GM19395 (cell line): ENCODE measurements at regions not wholly inside any gene's neighbourhood (a gene's known extent, or its start where the extent isn't known, plus 50 kb on each side); places are given as distances from the start of the nearest gene placed in this dataset.

Source experiments
- ATAC-seq: cut with Tn5 transposase; IDR thresholded peaks from one replicate; pipeline ENCODE4 v1.9.1; 2021; ENCODE audit warnings: mild to moderate bottlenecking, moderate library complexity; ENCODE audit not compliant: unreplicated experiment

DNA sequence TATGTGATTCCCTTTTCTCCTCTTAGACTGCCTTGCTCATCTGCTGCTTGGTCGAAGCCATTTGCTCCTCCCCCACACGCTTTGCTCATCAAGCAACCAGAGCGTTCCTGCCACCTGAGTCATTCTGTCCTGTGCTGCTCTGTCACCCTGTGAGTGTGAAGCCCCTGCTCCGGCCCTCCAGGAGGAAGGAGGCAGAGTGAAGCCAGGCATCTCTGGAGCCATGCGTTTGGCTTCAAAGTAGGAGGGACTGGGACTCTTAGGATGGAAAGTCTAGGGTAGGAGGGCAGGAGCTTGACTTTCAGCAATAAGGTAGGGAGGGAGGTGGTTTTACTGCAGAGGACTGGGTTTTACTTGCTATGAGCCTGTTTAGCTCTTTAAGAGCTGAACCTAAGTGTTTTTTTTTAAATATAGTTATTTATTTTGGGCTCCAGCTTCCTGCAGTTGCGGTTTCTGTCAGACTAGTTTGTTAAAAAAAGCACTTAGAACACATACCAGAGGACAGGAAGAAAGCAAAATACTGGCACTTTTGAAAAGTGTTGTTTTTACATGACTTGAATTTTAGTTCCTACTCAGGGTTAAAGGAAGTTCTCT, 63.6 kb downstream of the SPINK2 start:
- peak; percentile 95 for ATAC-seq

DNA sequence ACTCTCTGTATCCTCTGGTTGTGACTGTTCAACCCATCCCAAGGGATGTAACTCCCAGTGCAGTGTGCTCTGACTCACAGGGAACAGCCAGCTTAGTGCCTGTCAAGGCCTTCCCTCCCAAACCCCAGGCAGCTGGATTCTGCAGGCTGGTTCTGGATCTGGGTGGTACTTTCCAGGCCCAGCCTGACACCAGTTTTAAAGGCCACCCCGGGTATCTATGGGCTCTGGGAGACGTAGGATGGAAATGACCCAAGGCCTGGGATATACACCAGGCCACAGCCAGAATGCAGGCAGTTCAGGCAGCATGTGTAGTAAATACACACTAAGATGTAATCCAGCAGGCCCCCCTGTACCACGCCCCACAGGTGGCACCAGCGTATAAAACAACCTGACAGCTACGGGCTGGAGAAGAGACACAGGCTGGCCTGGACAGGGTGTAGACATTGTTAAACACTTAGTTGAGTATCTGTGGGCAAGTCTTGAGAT, 64.2 kb downstream of the SPINK2 start:
- peak; percentile 52 for ATAC-seq

DNA sequence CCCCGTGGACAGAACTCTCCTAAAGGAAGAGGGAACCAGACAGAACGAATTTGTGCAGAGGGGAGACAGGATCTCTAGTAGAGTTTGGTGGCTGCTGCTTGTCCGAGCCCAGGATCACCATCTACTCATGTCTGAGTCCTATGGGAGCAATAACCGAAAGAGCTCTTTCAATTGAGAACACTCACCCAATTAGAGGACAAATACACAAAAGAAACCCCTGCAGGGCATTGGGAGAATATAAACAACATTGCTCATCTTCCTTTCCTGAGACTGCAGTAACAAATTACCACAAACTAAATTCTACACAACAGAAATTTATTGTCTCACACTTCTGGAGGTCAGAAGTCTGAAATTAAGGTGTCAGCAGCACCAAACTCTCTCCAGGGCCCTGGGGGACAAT, 65.6 kb downstream of the SPINK2 start:
- no peak for ATAC-seq

DNA sequence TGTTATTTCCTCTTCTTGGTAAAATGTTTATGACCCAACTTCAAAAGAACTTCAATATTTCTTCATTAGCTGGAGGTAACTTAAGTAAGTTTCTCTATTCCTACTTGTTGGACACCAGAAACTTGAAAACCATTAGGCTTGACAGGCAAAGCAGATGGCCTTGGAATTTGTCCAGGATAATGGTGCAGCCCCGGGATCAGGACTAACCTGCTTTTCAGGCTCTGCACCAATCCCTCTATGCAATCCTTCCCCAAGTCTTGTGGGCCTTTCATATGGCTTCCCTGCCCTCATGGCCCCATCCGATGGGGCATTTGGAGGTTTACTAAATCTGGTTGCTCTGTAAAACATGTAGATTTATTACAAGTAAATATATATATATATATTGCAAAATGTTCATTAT, 68.5 kb downstream of the SPINK2 start:
- no peak for ATAC-seq

DNA sequence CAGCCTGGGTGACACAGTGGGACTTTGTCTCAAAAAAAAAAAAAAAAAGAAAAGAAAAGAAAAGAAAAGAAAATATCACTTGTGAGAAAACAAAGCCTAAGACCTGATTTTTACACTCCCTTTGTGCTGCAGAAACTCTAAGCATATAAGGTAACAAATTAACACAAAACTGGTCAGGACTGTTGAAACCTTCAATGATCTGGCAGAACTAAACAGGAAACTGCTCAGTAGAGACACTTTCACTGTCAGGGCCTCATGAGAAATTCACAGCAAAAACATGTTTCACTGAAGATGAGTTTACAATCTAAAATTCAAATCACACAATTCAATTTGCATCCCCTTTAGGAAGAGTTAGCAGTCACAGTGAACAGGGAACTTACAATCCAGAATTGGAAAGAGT, 69.1 kb upstream of the HOPX start:
- no peak for ATAC-seq

DNA sequence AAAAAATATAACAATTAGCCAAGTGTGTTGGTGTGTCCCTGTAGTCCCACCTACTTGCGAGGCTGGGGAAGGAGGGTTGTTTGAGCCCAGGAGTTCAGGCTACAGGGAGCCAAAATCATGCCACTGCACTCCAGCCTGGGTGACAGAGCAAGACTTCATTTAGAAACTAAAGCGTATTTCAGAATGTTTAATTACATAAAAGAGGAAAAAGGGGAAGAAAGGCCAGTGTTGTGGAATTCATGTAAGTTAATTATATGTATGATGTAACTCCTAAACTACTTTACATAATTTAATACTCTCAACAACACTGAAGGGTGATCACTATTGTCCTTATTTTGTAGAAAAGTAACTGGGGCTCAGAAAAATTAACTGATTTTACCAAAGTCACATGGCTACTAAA, 67.2 kb upstream of the HOPX start:
- ATAC-seq = no peak

DNA sequence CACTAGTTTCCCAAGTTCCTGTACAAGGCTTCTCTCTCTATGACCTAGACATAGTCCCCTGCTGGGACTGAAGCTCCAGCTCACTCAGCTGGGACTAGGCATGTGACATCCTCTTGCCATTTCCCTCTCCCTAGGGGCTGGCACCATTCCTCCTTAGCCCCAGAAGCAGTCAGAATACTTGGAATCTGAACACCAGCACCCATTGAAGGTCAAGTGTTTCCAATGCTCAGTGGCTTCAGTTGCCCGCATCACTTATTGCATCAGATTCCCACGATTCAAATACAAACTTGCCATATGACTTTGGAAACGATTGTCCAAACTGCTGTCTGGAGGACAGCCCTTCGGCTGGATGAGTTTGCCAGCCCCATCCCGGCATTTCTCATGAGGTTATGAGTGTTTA, 65.5 kb upstream of the HOPX start:
- no peak for ATAC-seq

DNA sequence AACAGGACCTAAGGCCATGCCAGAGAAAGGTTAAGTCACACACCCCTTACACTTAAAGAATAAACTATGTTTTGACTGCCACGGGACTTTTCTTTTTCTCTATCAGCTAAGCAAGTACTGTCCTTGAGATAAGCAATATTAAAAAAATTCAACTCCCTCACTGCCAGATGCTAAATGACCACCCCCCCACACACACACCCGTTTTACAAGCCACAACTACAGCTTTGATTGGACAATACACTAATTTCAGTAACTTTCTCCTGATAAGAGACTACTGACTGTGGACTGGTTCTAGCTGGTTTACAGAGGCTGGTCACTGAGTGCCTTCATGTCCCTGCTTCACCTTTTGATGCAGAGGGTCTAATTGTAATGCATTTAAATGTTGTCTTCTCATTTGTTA, 63.9 kb upstream of the HOPX start:
- no peak for ATAC-seq

DNA sequence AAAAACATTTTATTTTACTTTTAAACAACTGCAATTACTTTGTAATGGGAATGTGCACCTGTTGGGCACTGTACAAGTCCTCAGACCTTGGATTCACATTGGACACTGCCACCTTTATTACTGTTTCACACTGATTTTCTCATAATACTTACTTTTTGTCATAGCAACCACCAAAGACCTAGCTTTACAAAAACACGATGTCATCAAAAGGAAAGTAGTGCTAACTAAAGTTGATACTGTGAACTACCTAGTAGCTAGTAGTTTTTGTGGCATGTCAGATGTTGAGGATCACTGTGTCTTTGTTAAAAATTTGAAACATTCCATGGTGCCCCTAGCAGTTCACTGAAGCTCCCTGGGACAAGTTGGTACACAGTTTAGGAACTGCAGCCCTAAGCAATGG, 62.9 kb upstream of the HOPX start:
- no peak for ATAC-seq

DNA sequence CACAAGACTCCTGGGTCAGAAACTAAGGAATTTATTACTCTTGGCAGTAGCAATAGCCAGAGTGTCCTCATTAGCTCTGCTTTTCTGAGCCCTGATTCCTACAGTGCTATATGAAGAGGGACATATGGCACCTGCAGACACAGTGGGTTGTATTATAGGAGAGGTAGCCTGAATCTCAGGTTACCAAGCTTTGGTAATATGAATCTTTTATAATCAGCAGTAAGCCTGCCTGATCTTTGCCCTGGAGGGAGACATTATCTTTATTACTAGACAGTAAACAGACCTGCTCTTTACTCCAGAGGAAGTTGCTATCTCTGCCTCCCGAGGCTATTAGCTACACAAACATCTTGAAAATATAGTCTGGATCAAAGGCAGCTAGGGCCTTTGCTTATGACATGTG, 62.5 kb upstream of the HOPX start:
- ATAC-seq = no peak

DNA sequence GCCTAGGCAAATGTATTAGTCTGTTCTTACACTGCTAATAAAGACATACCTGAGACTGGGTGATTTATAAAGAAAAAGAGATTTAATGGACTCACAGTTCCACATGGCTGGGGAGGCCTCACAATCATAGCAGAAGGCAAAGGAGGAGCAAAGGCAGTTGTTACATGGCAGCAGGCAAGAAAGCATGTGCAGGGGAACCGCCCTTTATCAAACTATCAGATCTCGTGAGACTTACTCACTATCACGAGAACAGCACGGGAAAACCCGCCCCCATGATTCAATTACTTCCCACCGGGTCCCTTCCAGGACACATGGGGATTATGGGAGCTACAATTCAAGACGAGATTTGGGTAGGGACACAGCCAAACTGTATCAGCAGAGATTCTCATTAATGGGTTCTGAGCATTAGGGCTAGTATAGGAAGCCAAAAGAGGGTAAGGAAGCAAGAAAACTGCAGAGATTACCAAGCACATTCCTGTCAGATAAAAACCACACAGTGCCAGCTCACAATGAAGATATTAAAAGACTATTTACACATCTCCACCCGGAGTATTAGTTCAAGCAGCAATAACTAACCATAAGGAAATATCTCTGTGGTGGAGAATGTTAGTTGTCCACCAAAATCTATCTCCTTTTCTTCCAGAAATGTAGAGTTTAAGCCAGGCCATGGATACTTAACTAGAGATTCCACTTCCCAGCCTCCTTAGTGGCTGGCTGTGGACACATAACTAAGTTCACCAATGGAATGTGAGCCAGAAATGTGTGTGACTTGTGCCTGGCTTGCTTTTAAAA, 61.2 kb upstream of the HOPX start:
- ATAC-seq = no peak

DNA sequence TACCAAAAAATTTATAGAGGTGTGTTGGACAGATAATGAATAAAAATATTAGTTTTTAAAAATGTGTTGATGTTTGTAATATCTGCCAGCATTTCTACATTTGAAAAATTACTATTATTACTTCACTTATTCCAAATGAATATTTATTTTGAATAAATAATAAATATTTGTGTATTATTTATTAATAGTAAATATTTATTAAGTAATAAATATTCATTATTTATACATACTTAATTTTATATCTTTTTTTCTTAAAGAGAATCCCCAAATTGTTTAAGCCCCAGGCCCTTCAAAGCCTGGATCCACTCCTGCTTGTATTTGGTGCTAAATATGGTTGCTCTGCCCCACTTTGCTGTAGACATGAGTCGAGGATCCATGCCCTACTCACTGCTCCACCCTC, 60.5 kb upstream of the HOPX start:
- ATAC-seq = no peak

DNA sequence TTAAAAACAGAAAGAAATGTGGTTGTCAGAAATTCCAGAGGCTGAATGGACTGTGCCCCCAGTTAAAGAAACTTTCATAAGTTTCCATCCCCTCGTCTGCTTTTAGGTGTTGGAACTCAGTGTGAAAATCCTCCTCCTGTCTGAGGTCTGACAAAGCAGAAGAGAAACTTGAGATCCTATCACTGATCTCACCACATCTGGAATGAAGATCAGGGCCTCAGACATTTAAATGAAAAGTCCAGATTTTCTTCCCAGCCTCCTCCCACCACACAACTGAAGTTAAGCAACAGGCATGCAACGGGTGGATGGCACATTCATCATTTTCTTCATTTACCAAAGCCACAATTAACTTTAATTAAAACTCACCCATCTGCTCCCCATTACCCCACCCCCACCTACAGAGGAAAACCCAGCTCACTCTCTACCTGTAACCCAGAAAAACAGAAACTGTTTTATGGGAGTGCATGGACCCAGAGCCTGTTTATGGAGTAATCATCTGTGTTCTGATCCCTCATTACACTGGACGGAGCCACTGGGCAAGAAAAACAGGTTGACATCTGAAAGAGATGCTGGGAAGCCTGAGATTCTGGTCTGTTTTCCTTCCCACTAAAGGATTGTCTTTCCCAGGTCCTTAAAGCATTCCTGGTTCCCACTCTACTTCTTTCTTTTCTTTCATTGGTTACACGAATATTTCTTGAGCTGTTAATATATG, 58.1 kb upstream of the HOPX start:
- ATAC-seq = no peak

DNA sequence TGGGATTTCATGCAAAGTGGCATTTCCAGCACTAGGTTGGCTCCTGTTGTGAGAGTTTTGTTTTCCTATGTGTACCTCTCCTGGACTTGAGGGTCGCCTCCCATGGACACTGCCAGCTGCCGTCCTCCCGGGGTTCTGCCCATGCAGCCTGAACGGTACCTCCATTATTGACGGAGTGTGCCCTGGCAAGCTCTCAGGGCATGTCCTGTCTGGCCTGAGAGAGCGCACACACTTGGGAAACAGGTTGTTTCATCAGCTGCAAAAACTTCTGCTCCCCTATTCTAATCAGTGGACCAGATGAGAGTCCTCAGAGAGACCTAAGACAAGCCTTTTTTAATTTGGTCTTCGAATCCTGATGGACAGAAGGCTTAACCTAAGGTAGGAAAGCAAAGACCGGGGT, 56.6 kb upstream of the HOPX start:
- no peak for ATAC-seq

DNA sequence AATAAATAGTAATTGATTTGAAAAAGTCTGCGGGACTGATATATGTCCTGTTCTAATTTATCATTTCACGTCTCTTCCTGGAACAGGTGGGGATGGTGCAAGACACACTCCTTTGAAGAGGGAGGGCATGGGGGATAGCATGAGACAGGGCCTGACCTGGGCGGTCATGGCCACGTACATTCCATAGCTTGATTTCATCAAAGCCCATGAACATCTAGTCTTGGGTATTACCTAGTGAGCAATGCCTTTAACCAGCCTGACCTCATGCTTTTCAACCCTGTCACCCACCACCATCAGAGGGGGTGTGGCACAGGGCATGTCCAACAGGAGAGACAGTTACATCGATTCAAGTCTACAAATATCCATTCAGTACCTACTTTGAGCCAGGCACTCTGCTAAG, 52.3 kb upstream of the HOPX start:
- no peak for ATAC-seq

DNA sequence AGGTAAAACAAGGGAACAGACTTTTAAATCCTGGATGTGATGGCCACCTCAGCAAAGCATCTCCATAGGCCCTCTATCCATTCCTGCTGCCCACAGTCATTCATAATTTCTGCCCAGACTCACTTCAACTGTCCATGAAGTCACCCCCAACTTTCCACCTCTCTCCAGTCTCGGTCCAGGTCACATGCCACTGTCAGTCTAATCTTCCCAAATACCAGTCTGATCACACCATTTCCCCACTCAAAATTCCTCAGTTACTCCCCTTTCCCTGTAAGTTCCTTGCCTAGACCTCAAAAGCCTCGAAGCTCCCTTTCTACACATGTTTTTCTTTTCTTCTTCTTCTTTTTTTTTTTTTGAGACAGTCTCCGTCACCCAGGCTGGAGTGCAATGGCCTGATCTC, 51.2 kb upstream of the HOPX start:
- ATAC-seq = no peak

DNA sequence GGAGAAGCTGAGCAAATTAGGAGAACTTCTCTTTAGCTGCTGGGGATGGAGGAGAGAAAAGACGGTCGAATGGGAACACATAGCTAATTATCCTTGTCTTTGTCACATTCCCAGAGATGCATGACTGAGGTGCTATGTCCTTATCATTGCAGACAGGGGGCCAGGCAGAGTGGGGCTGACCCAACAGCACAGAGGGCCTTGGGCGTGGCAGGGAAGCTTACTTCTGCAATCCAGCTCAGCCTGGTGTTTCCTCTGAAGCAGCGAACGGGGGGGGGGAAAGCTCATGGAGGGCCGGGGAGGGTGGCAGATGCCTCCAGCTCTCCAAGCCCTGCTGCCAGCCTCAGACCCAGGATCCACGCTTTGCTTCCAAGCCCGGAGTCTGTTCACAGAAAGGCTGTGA, 50.8 kb upstream of the HOPX start:
- no peak for ATAC-seq
